Small intestine (tissue), 7 donors: ENCODE measurements at regions not wholly inside any gene's neighbourhood (a gene's known extent, or its start where the extent isn't known, plus 50 kb on each side); places are given as distances from the start of the nearest gene placed in this dataset.

ENCODE experiments used
- DNase-seq, 2 donors: peaks; one replicate each; pipeline versions ENCODE4 v3.0.0 to v3.0.0-alpha.2; 2013
- FAIRE-seq: peaks from 2 replicates; lab custom pipeline; 2012; peaks lifted over from hg19 to GRCh38; lab: Jason Lieb, UNC
- H3K27ac ChIP-seq, 3 donors: one replicate each; pipeline ENCODE4 v1.5.1; 2013; ENCODE audit warnings: low read length in 2 of 3, mild to moderate bottlenecking in 2 of 3, control low read depth in 1 of 3, inconsistent platforms in 1 of 3, low read depth in 1 of 3, moderate library complexity in 1 of 3
- H3K27me3 ChIP-seq, 3 donors: one replicate each; pipeline ENCODE4 v1.6.1; 2013; ENCODE audit warnings: low read length in 3 of 3, inconsistent platforms in 1 of 3; ENCODE audit not compliant: control insufficient read depth in 3 of 3, insufficient read depth in 3 of 3
- H3K36me3 ChIP-seq, 3 donors: one replicate each; pipeline ENCODE4 v1.6.1; 2013; ENCODE audit warnings: low read length in 3 of 3, inconsistent platforms in 1 of 3, low read depth in 1 of 3, mild to moderate bottlenecking in 1 of 3, moderate library complexity in 1 of 3; ENCODE audit not compliant: control insufficient read depth in 3 of 3, insufficient read depth in 2 of 3
- H3K4me1 ChIP-seq, 3 donors: one replicate each; pipeline ENCODE4 v1.6.1; 2013; ENCODE audit warnings: low read length in 2 of 3, inconsistent platforms in 1 of 3, low read depth in 1 of 3, mild to moderate bottlenecking in 1 of 3, moderate library complexity in 1 of 3; ENCODE audit not compliant: control insufficient read depth in 3 of 3, insufficient read depth in 2 of 3
- H3K4me3 ChIP-seq, 3 donors: one replicate each; pipeline ENCODE4 v1.5.1; 2013; ENCODE audit warnings: low read length in 3 of 3, control low read depth in 1 of 3, inconsistent platforms in 1 of 3, low read depth in 1 of 3, mild to moderate bottlenecking in 1 of 3, moderate library complexity in 1 of 3
- H3K9me3 ChIP-seq, 2 donors: one replicate each; pipeline ENCODE4 v1.6.1; 2013; ENCODE audit warnings: low read depth in 1 of 2, low read length in 1 of 2; ENCODE audit not compliant: control insufficient read depth in 2 of 2, insufficient read depth in 1 of 2
- WGBS, 3 donors: extraction: QIAGEN DNeasy Blood & Tissue Kit; methylation state at CpG; one replicate each; pipeline ENCODE4 v1.1.7; 2013; 5-methylcytosine and 5-hydroxymethylcytosine counted together
- donor health status: healthy with polysubstance abuse.
- donor health status: control.
- donor health status: control.
- donor health status: Bipolar disorder and iron deficiency.
- donor health status: healthy.

DNA sequence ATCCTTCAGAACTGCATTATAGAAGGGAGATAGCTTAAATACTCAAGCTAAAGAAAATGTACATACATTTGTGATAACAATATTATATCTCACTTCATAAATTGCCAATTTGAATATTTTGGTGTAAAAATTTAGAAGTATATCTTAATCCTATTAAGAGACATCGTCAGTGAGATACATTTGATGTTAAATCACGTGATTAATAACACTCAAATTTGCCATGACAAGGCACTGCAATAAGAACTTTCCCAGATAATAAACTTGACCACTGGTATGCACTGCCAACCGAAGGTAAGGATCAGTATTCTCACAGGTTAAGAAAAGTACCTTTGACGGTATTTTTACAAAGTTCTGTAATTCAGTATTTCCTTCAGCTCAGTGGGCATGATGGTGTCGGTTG, 764.7 kb upstream of the FRG1 start:
- DNase-seq (no peak), FAIRE-seq (no peak)
- Histone ChIP-seq H3K27ac (no peak overlapping the region), H3K27me3 (no peaks in the 10 kb centered on the region), H3K4me1 (no peaks in the 10 kb centered on the region), H3K4me3 (no peak overlapping the region), H3K9me3 (no peaks in the 10 kb centered on the region), H3K36me3 (no peaks in the 10 kb centered on the region)
- 80 to 85% (median 80%) methylated on average over 5 of the region's 5 CpGs for WGBS, 3 donors

DNA sequence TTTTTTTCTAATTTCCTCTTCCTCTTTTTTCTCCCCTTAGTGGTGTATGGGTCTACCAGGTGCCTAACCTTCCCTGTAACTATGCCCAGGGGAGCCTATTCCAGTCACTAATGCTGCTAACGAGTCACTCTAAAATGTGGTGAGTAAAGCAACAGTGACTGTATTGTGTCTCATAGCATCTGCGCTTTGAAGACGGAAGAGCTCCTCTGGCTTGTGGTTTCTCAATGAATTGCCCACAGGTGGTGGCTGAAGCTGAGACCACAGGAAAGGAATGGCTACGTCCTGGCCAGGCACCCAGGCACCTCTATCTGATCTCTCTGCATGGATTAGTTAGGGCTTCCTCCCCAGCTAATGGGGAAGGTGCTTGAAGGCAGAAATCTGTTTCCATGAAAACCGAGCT, 763.5 kb upstream of the FRG1 start:
- no peak for FAIRE-seq

DNA sequence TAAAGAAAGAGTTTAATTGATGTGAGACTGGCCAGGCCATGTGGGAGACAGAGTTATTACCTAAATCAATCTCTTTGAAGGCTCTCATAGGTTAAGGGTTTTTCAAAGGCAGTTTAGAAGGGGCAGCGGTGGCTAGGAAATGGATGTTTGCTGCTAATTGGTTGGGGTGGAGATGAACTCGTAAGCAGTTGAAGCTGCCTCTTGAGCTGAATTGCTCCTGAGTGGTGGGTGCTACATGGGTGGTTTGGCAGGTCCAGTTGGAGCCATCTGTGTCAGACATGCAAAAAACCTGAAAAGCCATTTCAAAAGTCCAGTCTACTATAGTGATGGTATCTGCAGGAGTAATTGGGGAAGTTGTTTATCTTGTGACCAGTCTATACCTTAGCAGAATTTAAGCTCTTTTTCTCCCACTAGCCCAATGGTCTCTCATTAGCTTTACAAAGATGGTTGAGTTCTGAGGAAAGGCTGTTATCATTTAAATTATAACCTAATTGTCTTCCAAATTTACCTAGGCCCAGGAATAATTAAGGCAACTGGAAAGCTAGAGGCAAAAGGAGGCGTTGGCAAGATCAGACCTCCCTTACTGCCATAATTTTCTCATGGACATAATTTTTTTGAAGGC, 762.4 kb upstream of the FRG1 start:
- no peaks in the 10 kb centered on the region for H3K4me1 ChIP-seq
- H3K36me3 ChIP-seq: no peaks in the 10 kb centered on the region
- no peak for DNase-seq
- no peaks in the 10 kb centered on the region for H3K27me3 ChIP-seq
- H3K9me3 ChIP-seq: no peaks in the 10 kb centered on the region
- H3K4me3 ChIP-seq: no peak overlapping the region
- WGBS, 3 donors: 64 to 78% (median 66%) methylated on average over 3 of the region's 3 CpGs
- no peak overlapping the region for H3K27ac ChIP-seq
- FAIRE-seq: no peak

More for the DNA sequence above, 763.5 kb upstream of the FRG1 start:
- no peaks in the 10 kb centered on the region for H3K36me3 ChIP-seq
- H3K4me3 ChIP-seq: no peak overlapping the region
- no peak for DNase-seq
- H3K9me3 ChIP-seq: no peaks in the 10 kb centered on the region
- H3K4me1 ChIP-seq: no peaks in the 10 kb centered on the region
- 72 to 77% (median 74%) methylated on average over 5 of the region's 5 CpGs for WGBS, 3 donors
- H3K27me3 ChIP-seq: no peaks in the 10 kb centered on the region
- no peak overlapping the region for H3K27ac ChIP-seq

DNA sequence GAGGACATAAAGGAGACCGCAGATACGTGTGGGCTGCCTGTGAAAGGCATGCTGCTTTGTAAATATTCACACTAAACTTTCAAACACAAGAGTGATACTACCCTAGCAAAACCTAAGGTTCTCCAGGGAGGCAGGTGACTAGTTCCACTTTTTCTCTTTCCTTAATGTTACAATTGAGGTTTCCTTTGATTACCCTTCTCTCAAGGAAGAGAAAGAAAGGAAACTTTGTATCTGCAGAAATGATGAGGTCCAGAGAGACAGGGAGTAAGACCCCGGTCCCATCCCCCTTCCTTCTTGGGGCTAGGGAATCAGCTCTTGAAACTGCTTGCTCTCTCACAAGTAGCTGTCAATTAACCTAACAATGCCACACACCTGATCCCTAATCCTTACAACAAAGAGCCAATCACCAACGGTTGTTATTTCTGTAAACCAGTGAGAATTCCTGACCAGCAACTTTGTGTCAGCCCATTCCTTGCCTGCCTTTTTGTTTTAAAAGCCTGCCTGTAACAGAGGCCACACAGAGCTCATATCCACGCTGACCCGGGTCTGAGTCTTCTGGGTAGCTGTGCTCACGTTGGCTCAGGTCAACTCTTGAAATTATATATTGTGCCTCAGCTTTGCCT, 754.8 kb upstream of the FRG1 start:
- H3K27ac ChIP-seq: no peak overlapping the region
- no peak for FAIRE-seq
- H3K27me3 ChIP-seq: no peaks in the 10 kb centered on the region
- 24 to 35% (median 28%) methylated on average over 7 of the region's 7 CpGs for WGBS, 3 donors
- no peak for DNase-seq
- peaks cover 0 to 4% of the 10 kb centered on the region in 2 donors for H3K9me3 ChIP-seq
- H3K4me1 ChIP-seq: no peaks in the 10 kb centered on the region
- H3K36me3 ChIP-seq: no peaks in the 10 kb centered on the region
- no peak overlapping the region for H3K4me3 ChIP-seq

DNA sequence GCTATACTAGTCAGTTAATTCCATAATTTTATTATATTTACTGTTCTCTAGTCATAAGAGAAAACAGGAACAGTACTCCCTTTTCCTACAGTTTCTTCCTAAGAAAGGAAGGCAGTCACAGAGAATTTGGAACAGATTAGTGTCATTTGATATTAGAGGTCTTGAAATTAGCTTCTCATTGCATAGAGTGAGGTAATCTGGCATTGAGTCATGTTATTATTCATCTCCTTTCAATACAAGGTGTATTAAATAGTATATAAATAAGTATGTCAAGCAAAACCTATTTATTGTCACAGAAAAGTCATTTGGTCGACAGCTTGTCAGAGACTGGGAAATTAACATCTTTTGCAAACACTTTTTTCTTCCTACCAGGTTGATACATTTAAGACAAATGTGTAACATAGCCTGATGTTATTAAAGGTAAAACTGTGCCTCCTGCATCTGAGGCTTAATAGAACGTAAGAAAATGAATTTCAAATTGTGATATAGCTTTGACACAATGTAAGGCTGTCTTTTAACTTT, 753.1 kb upstream of the FRG1 start:
- H3K4me1 ChIP-seq: no peaks in the 10 kb centered on the region
- no peaks in the 10 kb centered on the region for H3K36me3 ChIP-seq
- WGBS, 3 donors: 65 to 76% (median 68%) methylated on average over 2 of the region's 2 CpGs
- FAIRE-seq (no peak), DNase-seq (no peak)
- peaks cover 0 to 4% of the 10 kb centered on the region in 2 donors for H3K9me3 ChIP-seq
- H3K27ac ChIP-seq: no peak overlapping the region
- no peak overlapping the region for H3K4me3 ChIP-seq
- H3K27me3 ChIP-seq: no peaks in the 10 kb centered on the region

DNA sequence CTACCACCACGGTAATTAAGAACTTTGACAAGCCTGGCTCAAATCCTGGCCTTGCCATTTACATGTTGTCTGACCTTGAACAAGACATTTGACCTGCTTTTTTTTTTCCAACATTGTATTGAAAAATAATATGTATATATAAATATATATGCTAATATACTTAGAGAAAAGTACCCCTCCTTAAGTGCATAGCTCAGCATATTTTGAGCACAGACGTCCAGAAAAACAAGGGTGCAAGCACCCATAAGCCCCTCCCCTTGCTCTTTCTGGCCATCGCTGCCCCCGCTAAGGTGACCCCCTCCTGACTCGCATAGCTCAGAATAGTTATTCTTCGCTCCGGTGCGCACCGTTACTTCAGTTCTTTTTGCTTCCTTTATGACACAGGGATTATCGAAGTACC, 742.0 kb upstream of the FRG1 start:
- no peak overlapping the region for H3K27ac ChIP-seq
- FAIRE-seq (no peak), DNase-seq (no peak)
- H3K36me3 ChIP-seq: no peaks in the 10 kb centered on the region
- no peaks in the 10 kb centered on the region for H3K9me3 ChIP-seq
- H3K27me3 ChIP-seq: no peaks in the 10 kb centered on the region
- no peak overlapping the region for H3K4me3 ChIP-seq
- no peaks in the 10 kb centered on the region for H3K4me1 ChIP-seq
- 89 to 95% (median 90%) methylated on average over 10 of the region's 10 CpGs for WGBS, 3 donors

DNA sequence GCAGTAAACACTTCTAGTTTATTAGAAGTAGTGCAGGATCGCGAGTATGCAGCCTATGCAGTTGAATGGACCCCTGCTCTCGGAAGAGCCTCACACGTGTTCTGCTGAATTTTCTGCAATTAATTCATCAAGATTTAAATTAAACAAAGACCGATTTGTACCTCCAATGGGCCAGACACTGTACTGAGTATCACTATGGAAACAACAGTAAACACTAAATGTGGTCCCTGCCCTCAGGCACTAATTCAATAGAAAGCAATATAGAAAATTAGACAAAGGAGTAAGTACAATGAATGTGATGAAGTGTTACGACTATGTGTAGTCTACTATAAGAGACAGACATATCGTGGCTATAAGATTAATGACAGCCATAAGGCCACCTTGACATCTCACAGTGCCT, 740.3 kb upstream of the FRG1 start:
- 54 to 82% (median 72%) methylated on average over 7 of the region's 7 CpGs for whole genome bisulfite sequencing, 3 donors
- Histone ChIP-seq H3K9me3 (no peaks in the 10 kb centered on the region), H3K27ac (no peak overlapping the region), H3K4me3 (no peak overlapping the region), H3K27me3 (no peaks in the 10 kb centered on the region), H3K36me3 (no peaks in the 10 kb centered on the region), H3K4me1 (no peaks in the 10 kb centered on the region)
- DNase-seq (no peak), FAIRE-seq (no peak)

DNA sequence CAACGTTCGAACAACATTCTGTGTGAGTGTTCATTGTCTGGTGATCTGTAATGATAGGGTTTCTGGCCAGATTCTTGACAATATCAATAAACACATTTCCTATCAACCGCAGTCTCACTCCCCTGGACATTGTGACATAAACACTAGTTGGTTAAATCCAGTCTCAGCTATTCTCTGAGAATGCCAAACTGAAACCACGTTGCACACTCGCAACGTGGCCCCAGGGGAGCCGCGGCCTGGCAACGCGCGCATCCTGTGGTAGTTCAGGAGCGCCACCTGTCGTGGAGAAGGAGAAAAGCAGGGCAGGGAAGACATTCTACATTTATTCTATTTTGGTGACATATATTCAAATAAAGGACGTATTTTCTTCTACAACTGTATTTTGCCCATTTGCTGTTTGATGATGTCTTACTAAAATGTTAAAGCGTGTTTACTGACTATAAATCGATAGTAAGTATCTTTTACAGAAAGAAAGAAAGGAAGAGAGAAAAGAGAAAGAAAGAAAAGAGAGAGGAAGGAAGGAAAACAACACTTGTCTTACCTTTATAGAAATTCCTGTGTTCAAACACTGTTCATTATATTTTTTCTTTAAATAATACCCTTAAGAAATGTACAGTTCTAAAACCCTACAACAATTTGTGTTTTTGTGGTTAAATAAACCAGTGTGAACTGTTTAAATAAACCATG, 738.3 kb upstream of the FRG1 start:
- H3K27me3 ChIP-seq: no peaks in the 10 kb centered on the region
- H3K27ac ChIP-seq: no peak overlapping the region
- peak; percentile 36 to 68 for DNase-seq
- H3K4me1 ChIP-seq: no peaks in the 10 kb centered on the region
- no peaks in the 10 kb centered on the region for H3K9me3 ChIP-seq
- WGBS, 3 donors: 5 to 10% (median 9%) methylated on average over 16 of the region's 16 CpGs
- FAIRE-seq: no peak
- H3K4me3 ChIP-seq: no peak overlapping the region
- no peaks in the 10 kb centered on the region for H3K36me3 ChIP-seq
